HG02763 (cell line): ENCODE measurements at regions not wholly inside any gene's neighbourhood (a gene's known extent, or its start where the extent isn't known, plus 50 kb on each side); places are given as distances from the start of the nearest gene placed in this dataset.

Source experiments
- ATAC-seq: cut with Tn5 transposase; IDR thresholded peaks from one replicate; pipeline ENCODE4 v1.9.1; 2021; ENCODE audit warnings: mild to moderate bottlenecking, moderate library complexity; ENCODE audit not compliant: unreplicated experiment

GRCh38 chr3:27591312-27592210, 107.4 kb upstream of the SLC4A7 start:
- no peak for ATAC-seq

- ATAC-seq: no peak
Measured at GRCh38 chr3:27590437-27591298, 106.5 kb upstream of the SLC4A7 start.

GRCh38 chr3:27589795-27590194, 105.6 kb upstream of the SLC4A7 start:
- ATAC-seq: no peak

GRCh38 chr3:27585429-27585828, 101.2 kb upstream of the SLC4A7 start:
- ATAC-seq: no peak

- no peak for ATAC-seq
Measured at GRCh38 chr3:27584874-27585273, 100.7 kb upstream of the SLC4A7 start.

- ATAC-seq: no peak
Measured at GRCh38 chr3:27581852-27582251, 97.7 kb upstream of the SLC4A7 start.

GRCh38 chr3:27578032-27578431, 93.8 kb upstream of the SLC4A7 start:
- no peak for ATAC-seq

- ATAC-seq: no peak
Measured at GRCh38 chr3:27577504-27577903, 93.3 kb upstream of the SLC4A7 start.

GRCh38 chr3:27576171-27576570, 92.0 kb upstream of the SLC4A7 start:
- no peak for ATAC-seq

GRCh38 chr3:27575499-27575898, 91.3 kb upstream of the SLC4A7 start:
- ATAC-seq: no peak

GRCh38 chr3:27574438-27574795, 90.2 kb upstream of the SLC4A7 start:
- ATAC-seq: no peak

GRCh38 chr3:27573780-27574437, 89.7 kb upstream of the SLC4A7 start:
- no peak for ATAC-seq

GRCh38 chr3:27573138-27573537, 89.0 kb upstream of the SLC4A7 start:
- ATAC-seq: no peak

- no peak for ATAC-seq
Measured at GRCh38 chr3:27571345-27571744, 87.2 kb upstream of the SLC4A7 start.

- ATAC-seq: no peak
Measured at GRCh38 chr3:27570421-27571106, 86.4 kb upstream of the SLC4A7 start.

- no peak for ATAC-seq
Measured at GRCh38 chr3:27568393-27568792, 84.2 kb upstream of the SLC4A7 start.

- ATAC-seq: no peak
Measured at GRCh38 chr3:27567251-27567650, 83.1 kb upstream of the SLC4A7 start.

- no peak for ATAC-seq
Measured at GRCh38 chr3:27565201-27565852, 81.1 kb upstream of the SLC4A7 start.

- ATAC-seq: no peak
Measured at GRCh38 chr3:27561576-27561975, 77.4 kb upstream of the SLC4A7 start.

- ATAC-seq: no peak
Measured at GRCh38 chr3:27560484-27561056, 76.4 kb upstream of the SLC4A7 start.
